Uterus (tissue), 2 donors: ENCODE measurements at regions not wholly inside any gene's neighbourhood (a gene's known extent, or its start where the extent isn't known, plus 50 kb on each side); places are given as distances from the start of the nearest gene placed in this dataset.

Experiments
- CTCF ChIP-seq, 4 experiments: fragments of 200-600 bp in 2 of 4; fragments of 450-650 bp in 2 of 4; sonication (generic) in 2 of 4; IDR thresholded peaks; one replicate each; pipeline ENCODE4 v1.5.1; 2016 to 2019; ENCODE audit warnings: antibody characterized with exemption in 4 of 4, mild to moderate bottlenecking in 2 of 4, moderate library complexity in 1 of 4
- POLR2A ChIP-seq, 2 donors: fragments of 450-650 bp; IDR thresholded peaks; one replicate each; pipeline ENCODE4 v1.6.1; 2016; ENCODE audit warnings: antibody characterized with exemption in 2 of 2, mild to moderate bottlenecking in 1 of 2, moderate library complexity in 1 of 2

- TF ChIP-seq CTCF (IDR thresholded peaks at IDR 0.05) (no peak), POLR2A (IDR thresholded peaks at IDR 0.05) (no peak)
Observed at GRCh38 chr2:224141304-224141703, 102.2 kb upstream of the SERPINE2 start.
